ENCODE measurements at regions not wholly inside any gene's neighbourhood (a gene's known extent, or its start where the extent isn't known, plus 50 kb on each side); places are given as distances from the start of the nearest gene placed in this dataset.

DNA sequence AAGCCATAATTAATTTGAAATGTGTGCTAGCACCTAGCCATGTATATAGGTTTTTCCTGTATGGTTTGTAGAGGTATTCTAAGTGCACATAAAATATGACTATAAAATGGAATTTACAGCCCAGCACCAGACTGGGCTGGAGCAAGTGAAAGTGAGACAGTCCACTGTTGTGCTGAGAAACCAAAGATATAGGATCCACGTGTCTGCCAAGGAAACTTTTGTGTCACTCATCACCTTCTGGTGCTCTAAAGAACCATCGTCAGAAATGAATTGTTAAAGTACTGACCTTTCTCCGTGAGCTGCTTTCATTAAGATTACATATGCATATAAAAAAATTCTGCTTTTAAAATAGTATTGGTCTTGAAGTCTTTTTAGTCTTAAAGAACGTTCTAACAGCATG is 141.0 kb upstream of the ZC3H11B start:
- DNase-seq = no peak
- intact Hi-C loops (cut with DNase I) = no loop called here
- Histone ChIP-seq H3K36me3 (no peaks in the 10 kb centered on the region), H3K4me3 (no peak overlapping the region), H3K27me3 (no peaks in the 10 kb centered on the region), H3K9me3 (no peaks in the 10 kb centered on the region), H3K4me1 (ENCODE audit: insufficient read depth) (no peaks in the 10 kb centered on the region), H3K27ac (no peak overlapping the region)
- 24 to 31% (median 28%) methylated on average over 4 of the region's 4 CpGs for WGBS, 3 donors
- TF ChIP-seq, protein P1, sequence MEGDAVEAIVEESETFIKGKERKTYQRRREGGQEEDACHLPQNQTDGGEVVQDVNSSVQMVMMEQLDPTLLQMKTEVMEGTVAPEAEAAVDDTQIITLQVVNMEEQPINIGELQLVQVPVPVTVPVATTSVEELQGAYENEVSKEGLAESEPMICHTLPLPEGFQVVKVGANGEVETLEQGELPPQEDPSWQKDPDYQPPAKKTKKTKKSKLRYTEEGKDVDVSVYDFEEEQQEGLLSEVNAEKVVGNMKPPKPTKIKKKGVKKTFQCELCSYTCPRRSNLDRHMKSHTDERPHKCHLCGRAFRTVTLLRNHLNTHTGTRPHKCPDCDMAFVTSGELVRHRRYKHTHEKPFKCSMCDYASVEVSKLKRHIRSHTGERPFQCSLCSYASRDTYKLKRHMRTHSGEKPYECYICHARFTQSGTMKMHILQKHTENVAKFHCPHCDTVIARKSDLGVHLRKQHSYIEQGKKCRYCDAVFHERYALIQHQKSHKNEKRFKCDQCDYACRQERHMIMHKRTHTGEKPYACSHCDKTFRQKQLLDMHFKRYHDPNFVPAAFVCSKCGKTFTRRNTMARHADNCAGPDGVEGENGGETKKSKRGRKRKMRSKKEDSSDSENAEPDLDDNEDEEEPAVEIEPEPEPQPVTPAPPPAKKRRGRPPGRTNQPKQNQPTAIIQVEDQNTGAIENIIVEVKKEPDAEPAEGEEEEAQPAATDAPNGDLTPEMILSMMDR (IDR thresholded peaks at IDR 0.05) = no peak
- TF ChIP-seq POLR2A (IDR thresholded peaks at IDR 0.05) (no peak), EP300 (IDR thresholded peaks at IDR 0.05) (no peak)

DNA sequence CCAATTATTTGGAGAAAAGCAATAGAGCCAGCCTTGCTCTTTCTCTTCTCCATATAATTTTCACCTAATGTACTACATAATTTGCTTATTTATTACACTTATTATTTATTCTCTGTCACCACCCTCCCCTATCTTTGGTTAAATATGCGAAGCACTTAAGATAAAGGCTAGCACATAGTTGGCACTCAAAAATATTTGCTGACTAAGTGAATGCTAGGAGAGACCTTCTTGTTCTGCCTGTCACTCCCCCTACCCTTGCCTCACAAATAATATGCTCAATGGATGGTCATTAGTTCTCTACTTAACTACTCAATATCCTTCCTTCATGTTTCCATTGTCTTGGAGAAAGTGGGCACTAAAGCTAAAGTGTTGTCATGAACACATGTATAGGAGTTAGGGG is 139.7 kb upstream of the ZC3H11B start:
- Histone ChIP-seq H3K4me3 (no peak overlapping the region), H3K27ac (no peak overlapping the region), H3K4me1 (ENCODE audit: insufficient read depth) (no peaks in the 10 kb centered on the region), H3K9me3 (no peaks in the 10 kb centered on the region), H3K36me3 (no peaks in the 10 kb centered on the region), H3K27me3 (no peaks in the 10 kb centered on the region)
- TF ChIP-seq EP300 (IDR thresholded peaks at IDR 0.05) (no peak), POLR2A (IDR thresholded peaks at IDR 0.05) (no peak)
- TF ChIP-seq, protein P1 (IDR thresholded peaks at IDR 0.05) = no peak
- 0 to 46% (median 0%) methylated on average over 1 of the region's 1 CpG for WGBS, 3 donors
- intact Hi-C loops (cut with DNase I) = no loop called here
- no peak for DNase-seq

DNA sequence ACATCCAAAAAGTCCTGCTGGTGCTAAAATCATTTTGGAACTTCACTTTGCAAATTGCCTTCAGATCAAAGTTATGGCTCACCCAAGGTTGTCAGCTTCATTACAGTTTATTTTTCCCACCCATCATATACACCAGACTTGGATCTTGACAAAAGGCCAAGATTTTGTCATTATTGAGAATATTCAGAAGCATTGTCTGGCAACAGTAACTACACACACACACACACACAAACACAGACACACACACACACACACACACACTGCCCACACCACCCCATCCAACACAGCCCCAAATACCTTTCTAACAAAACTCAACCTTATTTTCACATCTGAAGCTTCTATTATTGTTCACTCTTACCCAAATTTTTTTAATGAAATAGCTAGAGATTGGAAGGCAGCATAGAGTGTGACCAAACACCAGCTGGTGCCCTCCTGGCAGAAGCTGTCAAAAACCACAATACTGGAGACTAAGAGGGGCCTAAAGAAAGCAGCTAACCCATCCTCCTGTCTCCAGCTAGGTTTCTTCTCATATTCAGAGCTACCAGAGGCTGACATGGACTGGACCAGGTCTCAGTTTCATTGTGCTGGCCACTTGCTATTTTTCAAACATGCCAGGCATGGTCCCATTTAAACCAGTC is 139.1 kb upstream of the ZC3H11B start:
- Histone ChIP-seq H3K4me1 (ENCODE audit: insufficient read depth) (no peaks in the 10 kb centered on the region), H3K27me3 (no peaks in the 10 kb centered on the region), H3K9me3 (no peaks in the 10 kb centered on the region), H3K36me3 (no peaks in the 10 kb centered on the region), H3K4me3 (no peak overlapping the region), H3K27ac (no peak overlapping the region)
- TF ChIP-seq EP300 (IDR thresholded peaks at IDR 0.05) (no peak), POLR2A (IDR thresholded peaks at IDR 0.05) (no peak)
- TF ChIP-seq, protein P1 (IDR thresholded peaks at IDR 0.05) = no peak
- no peak for DNase-seq
- intact Hi-C loops (cut with DNase I) = no loop called here

DNA sequence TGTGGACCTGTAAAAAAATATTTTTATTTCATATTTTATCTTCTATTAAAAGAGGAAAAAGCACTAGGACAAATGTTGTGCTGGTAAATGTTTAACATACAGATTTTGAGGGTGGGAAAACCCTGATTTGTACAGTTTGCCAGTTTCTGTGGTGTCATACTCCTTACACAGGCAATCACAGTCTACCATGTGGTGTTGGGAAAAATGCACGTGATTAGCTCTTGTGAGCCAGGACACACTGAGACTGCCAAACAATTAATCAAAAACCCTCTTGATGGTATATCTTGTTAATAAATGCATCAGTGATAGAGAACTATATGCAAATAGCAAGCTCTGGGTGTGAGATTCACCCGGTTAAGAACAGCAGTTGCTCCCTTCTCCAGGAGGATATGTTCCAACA is 136.5 kb upstream of the ZC3H11B start:
- no peaks in the 10 kb centered on the region for H3K9me3 ChIP-seq
- no peaks in the 10 kb centered on the region for H3K4me1 ChIP-seq (ENCODE audit: insufficient read depth)
- DNase-seq = no peak
- intact Hi-C loops (cut with DNase I) = no loop called here
- H3K4me3 ChIP-seq = no peak overlapping the region
- TF ChIP-seq, protein P1 (IDR thresholded peaks at IDR 0.05) = no peak
- TF ChIP-seq EP300 (IDR thresholded peaks at IDR 0.05) (no peak), POLR2A (IDR thresholded peaks at IDR 0.05) (no peak)
- 27 to 34% (median 30%) methylated on average over 2 of the region's 2 CpGs for WGBS, 3 donors
- no peak overlapping the region for H3K27ac ChIP-seq
- H3K27me3 ChIP-seq = no peaks in the 10 kb centered on the region
- H3K36me3 ChIP-seq = no peaks in the 10 kb centered on the region

All from ovary (tissue), 7 donors.